Lower leg skin (tissue), 4 donors: ENCODE measurements at regions not wholly inside any gene's neighbourhood (a gene's known extent, or its start where the extent isn't known, plus 50 kb on each side); places are given as distances from the start of the nearest gene placed in this dataset.

Experiments
- DNase-seq, 2 donors: peaks; one replicate each; pipeline ENCODE4 v3.0.0-alpha.2; 2019; ENCODE audit warnings: low spot score in 2 of 2
- H3K4me3 ChIP-seq: fragments of 200-600 bp; sonication (generic); 2 replicates; pipeline ENCODE4 v1.5.1; 2017; ENCODE audit warnings: mild to moderate bottlenecking, low read depth; ENCODE audit not compliant: poor library complexity, severe bottlenecking
- POLR2A ChIP-seq, 2 donors: fragments of 450-650 bp; IDR thresholded peaks; one replicate each; pipeline ENCODE4 v1.6.1; 2016 to 2017; ENCODE audit warnings: antibody characterized with exemption in 2 of 2, mild to moderate bottlenecking in 1 of 2, moderate library complexity in 1 of 2
- whole genome bisulfite sequencing, 2 donors: methylation state at CpG; one replicate each; pipeline ENCODE4 v1.1.5; 2018; 5-methylcytosine and 5-hydroxymethylcytosine counted together
- intact Hi-C: fragments of 100-400 bp; cut with DNase I; formaldehyde crosslinking; loops from one replicate; pipeline ENCODE4 v1.15.0; 2023; ENCODE audit warnings: low total_unique reads
- TF ChIP-seq, protein P1 (sequence below), 3 donors: fragments of 450-650 bp; IDR thresholded peaks; one replicate each; pipeline ENCODE4 v1.5.1; 2016; ENCODE audit warnings: antibody characterized with exemption in 3 of 3, mild to moderate bottlenecking in 3 of 3, moderate library complexity in 2 of 3

DNA sequence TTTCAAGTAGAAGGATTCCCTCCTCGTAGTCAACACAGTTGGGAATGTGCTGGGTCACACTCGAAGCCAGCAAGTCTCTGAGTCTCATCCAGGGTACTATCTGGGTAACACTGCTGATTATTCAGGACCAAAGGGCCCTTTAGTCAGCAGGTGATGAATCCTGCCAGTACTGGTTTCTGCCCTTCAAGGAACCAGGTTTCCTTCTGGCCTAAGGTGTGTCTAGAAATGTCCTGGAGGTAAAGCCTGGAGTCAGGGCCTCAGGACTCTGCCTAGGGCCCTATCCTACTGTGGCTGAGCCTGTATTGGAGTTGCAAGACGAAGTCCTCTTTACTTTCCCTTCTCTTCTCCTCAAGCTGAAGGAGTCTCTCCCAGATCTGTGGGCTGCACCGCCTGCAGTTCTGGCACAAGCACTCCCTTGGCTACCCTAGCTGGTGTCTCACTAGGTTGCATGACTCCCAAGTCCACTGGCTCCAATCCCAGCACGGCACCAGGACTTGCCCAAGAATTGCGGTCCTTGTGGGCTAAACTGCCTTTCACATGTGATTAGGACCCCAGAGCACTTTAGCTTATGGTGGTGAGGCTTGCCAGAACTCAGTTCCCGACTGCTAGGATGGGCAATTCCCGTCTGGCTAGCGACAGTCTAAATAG lies 193.7 kb upstream of the PDE3A start:
- no peak for DNase-seq
- WGBS, 2 donors = 85 to 94% methylated on average over 8 to 9 of the region's 9 CpGs
- intact Hi-C loops = no loop called here

GRCh38 chr12:20175704-20176388 lies 192.5 kb upstream of the PDE3A start:
- no peak for DNase-seq
- no peak for TF ChIP-seq POLR2A (IDR thresholded peaks at IDR 0.05)
- TF ChIP-seq, protein P1, sequence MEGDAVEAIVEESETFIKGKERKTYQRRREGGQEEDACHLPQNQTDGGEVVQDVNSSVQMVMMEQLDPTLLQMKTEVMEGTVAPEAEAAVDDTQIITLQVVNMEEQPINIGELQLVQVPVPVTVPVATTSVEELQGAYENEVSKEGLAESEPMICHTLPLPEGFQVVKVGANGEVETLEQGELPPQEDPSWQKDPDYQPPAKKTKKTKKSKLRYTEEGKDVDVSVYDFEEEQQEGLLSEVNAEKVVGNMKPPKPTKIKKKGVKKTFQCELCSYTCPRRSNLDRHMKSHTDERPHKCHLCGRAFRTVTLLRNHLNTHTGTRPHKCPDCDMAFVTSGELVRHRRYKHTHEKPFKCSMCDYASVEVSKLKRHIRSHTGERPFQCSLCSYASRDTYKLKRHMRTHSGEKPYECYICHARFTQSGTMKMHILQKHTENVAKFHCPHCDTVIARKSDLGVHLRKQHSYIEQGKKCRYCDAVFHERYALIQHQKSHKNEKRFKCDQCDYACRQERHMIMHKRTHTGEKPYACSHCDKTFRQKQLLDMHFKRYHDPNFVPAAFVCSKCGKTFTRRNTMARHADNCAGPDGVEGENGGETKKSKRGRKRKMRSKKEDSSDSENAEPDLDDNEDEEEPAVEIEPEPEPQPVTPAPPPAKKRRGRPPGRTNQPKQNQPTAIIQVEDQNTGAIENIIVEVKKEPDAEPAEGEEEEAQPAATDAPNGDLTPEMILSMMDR (IDR thresholded peaks at IDR 0.05) = no peak
- WGBS, 2 donors = 97% methylated on average over 3 of the region's 3 CpGs
- intact Hi-C loops = no loop called here
- H3K4me3 ChIP-seq = no peak overlapping the region

More for the DNA sequence above, 193.7 kb upstream of the PDE3A start:
- H3K4me3 ChIP-seq = no peak overlapping the region
- no peak for TF ChIP-seq POLR2A (IDR thresholded peaks at IDR 0.05)
- TF ChIP-seq, protein P1 (IDR thresholded peaks at IDR 0.05) = no peak

DNA sequence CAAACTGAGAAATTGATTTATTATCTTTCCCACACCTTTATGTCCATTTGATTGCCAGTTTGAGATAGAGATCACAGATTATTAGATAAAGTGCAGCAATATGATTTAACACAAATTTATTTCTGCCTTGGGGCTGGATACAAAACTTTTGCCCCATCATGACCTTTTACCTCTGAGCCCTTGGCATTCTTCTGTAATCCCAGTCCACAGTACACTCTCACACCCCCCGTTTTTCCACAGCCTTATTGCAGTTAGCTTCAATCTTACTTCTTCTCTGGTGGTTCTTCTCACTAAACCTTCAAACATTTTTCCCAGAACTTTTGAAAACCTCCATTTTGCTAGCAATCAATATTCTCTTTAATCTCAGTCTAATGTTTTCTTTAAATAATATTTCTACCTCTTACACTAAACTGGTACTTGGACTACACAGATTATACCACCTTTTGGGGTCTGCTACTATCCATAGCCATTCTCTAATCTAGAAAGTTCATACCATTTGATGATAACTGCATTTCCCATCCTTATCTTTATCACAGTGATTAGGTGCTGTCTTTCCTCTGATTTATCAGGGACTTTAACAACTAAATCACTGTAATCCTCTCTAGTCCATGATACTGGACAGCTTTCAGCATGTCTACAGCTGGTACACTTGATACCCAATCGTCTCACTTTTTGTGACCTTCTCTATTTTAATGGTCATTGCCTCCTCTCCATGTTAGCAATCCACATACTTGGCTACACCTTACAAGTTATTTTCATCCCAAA lies 186.7 kb upstream of the PDE3A start:
- 61 to 66% methylated on average over 2 of the region's 2 CpGs for WGBS, 2 donors
- TF ChIP-seq, protein P1 (IDR thresholded peaks at IDR 0.05) = no peak
- TF ChIP-seq POLR2A (IDR thresholded peaks at IDR 0.05) = no peak
- no peak overlapping the region for H3K4me3 ChIP-seq
- no peak for DNase-seq
- intact Hi-C loops = no loop called here

GRCh38 chr12:20183563-20183962 lies 184.8 kb upstream of the PDE3A start:
- intact Hi-C loops = no loop called here
- WGBS, 2 donors = 61 to 69% methylated on average over 1 of the region's 1 CpG
- no peak for DNase-seq
- no peak overlapping the region for H3K4me3 ChIP-seq
- TF ChIP-seq, protein P1 (IDR thresholded peaks at IDR 0.05) = no peak
- no peak for TF ChIP-seq POLR2A (IDR thresholded peaks at IDR 0.05)

DNA sequence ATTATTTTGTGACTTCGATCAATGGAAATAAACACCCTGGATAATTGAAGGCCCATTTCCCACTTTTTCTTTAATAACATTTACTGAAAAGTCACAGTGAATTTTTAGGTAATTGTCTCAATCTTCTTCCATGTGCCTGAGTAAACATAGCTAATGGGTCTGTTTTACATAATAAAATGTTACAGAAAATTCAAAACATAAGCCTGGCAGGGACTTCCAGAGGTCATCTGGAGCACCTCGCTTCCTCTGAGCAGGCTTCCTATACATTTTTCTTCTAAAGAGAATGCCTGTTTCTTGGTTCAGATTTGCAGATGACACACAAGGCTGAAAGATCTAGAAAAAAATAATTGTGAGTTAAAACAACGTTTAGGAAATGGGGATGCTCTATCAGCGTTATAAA lies 183.8 kb upstream of the PDE3A start:
- intact Hi-C loops = no loop called here
- TF ChIP-seq POLR2A (IDR thresholded peaks at IDR 0.05) = no peak
- TF ChIP-seq, protein P1 (IDR thresholded peaks at IDR 0.05) = no peak
- 75 to 80% methylated on average over 4 of the region's 4 CpGs for WGBS, 2 donors

More for the DNA sequence above, 183.8 kb upstream of the PDE3A start:
- DNase-seq = no peak
- H3K4me3 ChIP-seq = no peak overlapping the region
